ENCODE measurements at regions not wholly inside any gene's neighbourhood (a gene's known extent, or its start where the extent isn't known, plus 50 kb on each side); places are given as distances from the start of the nearest gene placed in this dataset.

DNA sequence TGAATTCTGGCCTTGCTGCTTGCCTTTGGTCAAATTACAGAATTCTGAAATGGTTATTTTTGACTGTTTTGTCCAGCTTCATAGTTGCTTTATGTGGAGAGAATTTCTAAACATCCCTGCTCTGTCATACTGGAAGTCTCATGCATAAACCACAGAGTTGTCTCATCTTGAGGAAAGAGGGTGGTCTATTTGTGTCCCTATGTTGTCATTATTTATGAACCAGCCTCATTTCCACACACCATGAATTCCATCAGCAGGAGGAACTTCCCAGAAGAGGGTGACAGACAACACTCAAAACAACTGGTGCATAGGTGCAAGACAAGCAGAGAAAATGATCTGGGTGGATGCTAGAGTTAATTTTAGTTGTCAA is 525.8 kb upstream of the GOT2 start:
- ChIA-PET CTCF (no interaction called here), POLR2A (no interaction called here)
- ATAC-seq (ENCODE audit: low read depth) = no peak
- Mint-ChIP-seq H3K36me3 (ENCODE audit: low read depth) (no peaks in the 10 kb centered on the region), H3K27ac (no peak overlapping the region), H3K9me3 (no peaks in the 10 kb centered on the region), H3K27me3 (no peaks in the 10 kb centered on the region), H3K4me3 (no peak overlapping the region), H3K4me1 (no peaks in the 10 kb centered on the region)
- TF ChIP-seq, protein P1, sequence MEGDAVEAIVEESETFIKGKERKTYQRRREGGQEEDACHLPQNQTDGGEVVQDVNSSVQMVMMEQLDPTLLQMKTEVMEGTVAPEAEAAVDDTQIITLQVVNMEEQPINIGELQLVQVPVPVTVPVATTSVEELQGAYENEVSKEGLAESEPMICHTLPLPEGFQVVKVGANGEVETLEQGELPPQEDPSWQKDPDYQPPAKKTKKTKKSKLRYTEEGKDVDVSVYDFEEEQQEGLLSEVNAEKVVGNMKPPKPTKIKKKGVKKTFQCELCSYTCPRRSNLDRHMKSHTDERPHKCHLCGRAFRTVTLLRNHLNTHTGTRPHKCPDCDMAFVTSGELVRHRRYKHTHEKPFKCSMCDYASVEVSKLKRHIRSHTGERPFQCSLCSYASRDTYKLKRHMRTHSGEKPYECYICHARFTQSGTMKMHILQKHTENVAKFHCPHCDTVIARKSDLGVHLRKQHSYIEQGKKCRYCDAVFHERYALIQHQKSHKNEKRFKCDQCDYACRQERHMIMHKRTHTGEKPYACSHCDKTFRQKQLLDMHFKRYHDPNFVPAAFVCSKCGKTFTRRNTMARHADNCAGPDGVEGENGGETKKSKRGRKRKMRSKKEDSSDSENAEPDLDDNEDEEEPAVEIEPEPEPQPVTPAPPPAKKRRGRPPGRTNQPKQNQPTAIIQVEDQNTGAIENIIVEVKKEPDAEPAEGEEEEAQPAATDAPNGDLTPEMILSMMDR (IDR thresholded peaks at IDR 0.05) = no peak
- no peak for DNase-seq
- intact Hi-C loops (cut with micrococcal nuclease) = no loop called here

DNA sequence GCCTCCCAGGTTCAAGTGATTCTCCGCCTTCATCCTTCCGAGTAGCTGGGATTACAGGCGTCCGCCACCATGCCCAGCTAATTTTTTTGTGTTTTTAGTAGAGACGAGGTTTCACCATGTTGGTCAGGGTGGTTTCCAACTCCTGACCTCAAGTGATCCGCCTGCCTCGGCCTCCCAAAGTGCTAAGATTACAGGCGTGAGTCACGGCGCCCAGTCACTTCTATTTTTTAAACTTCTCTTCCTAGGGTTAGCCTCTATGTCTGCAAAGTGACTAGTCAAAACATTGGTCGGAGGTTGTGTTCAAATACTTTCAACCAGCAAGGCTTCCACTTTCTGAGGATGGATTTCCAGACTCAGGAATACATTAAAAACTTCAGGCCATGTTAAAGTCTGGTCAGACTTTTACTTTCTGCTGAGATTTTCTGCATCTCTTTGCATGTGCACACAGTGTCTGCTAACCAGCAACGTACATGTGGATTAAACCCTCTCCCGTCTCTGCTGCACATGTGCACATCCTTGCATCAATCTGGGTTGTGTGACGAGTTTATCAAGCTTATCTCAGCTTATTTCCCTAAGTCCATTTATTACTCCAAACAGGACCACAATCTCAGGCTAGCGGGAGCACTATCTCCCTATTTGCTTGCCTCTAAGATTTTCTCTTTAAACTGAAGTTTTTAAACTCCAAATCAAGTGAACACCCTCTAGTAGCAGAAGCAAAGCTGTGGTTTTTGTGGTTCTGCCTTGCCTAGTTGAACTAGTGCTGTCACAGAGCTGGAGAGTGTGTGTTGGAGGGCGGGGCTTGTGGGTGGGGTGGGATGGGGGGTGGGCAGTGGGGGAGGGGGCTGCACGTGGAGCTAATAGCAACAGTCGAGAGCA is 525.2 kb upstream of the GOT2 start:
- TF ChIP-seq, protein P1 (IDR thresholded peaks at IDR 0.05) = no peak
- ChIA-PET POLR2A (no interaction called here), CTCF (no interaction called here)
- intact Hi-C loops (cut with micrococcal nuclease) = no loop called here
- DNase-seq (no peak), ATAC-seq (ENCODE audit: low read depth) (no peak)
- H3K27ac Mint-ChIP-seq = no peak overlapping the region
- H3K4me1 Mint-ChIP-seq = no peaks in the 10 kb centered on the region
- H3K36me3 Mint-ChIP-seq (ENCODE audit: low read depth) = no peaks in the 10 kb centered on the region
- no peaks in the 10 kb centered on the region for H3K27me3 Mint-ChIP-seq
- peaks cover 3% of the 10 kb centered on the region for H3K9me3 Mint-ChIP-seq
- H3K4me3 Mint-ChIP-seq = no peak overlapping the region

DNA sequence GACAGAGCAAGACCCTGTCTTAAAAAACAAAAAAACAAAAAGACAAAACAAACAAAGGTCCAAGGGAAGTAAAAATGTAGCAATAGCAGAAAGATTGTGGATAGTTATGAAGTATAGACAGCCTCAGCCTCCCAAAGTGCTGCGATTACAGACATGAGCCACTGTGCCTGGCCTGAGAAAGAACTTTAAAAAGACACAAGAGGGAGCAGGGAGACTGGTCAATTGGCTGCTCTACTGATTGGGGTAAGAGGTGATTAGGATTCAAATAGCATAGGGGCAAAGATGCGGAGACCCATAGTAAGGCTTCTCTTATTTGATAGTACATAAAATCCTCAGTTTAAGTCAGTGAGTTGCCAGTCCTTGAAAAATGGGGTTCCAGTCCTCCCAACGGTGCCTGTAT is 518.2 kb upstream of the GOT2 start:
- ATAC-seq (ENCODE audit: low read depth) (no peak), DNase-seq (no peak)
- Mint-ChIP-seq H3K4me3 (no peak overlapping the region), H3K36me3 (ENCODE audit: low read depth) (no peaks in the 10 kb centered on the region), H3K27ac (no peak overlapping the region), H3K9me3 (peaks cover 4% of the 10 kb centered on the region), H3K27me3 (no peaks in the 10 kb centered on the region), H3K4me1 (no peaks in the 10 kb centered on the region)
- ChIA-PET CTCF (no interaction called here), POLR2A (no interaction called here)
- TF ChIP-seq, protein P1 (IDR thresholded peaks at IDR 0.05) = no peak
- intact Hi-C loops (cut with micrococcal nuclease) = no loop called here

DNA sequence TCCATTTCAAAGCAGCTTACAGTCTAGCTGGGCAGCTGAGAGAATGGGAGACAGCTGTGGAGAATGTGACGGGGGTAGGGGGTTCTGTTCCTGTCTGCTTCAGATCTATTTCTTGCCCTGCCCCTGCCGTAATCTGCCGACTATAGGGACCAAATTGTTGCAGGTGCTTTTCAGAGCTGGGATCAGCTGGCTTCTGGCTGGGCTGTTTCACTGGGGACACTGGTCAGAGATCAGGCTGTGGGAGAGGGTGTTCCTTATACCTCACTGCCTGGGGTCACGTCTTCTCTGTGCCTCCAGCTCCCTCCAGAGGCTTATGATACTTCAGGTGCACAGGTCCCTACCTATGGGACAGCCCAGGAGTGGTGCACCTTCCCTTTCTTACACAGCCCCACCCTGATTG is 514.9 kb upstream of the GOT2 start:
- DNase-seq (no peak), ATAC-seq (ENCODE audit: low read depth) (no peak)
- Mint-ChIP-seq H3K9me3 (no peaks in the 10 kb centered on the region), H3K4me3 (no peak overlapping the region), H3K27me3 (no peaks in the 10 kb centered on the region), H3K36me3 (ENCODE audit: low read depth) (no peaks in the 10 kb centered on the region), H3K27ac (no peak overlapping the region), H3K4me1 (no peaks in the 10 kb centered on the region)
- ChIA-PET POLR2A (no interaction called here), CTCF (no interaction called here)
- intact Hi-C loops (cut with micrococcal nuclease) = no loop called here
- TF ChIP-seq, protein P1 (IDR thresholded peaks at IDR 0.05) = no peak

DNA sequence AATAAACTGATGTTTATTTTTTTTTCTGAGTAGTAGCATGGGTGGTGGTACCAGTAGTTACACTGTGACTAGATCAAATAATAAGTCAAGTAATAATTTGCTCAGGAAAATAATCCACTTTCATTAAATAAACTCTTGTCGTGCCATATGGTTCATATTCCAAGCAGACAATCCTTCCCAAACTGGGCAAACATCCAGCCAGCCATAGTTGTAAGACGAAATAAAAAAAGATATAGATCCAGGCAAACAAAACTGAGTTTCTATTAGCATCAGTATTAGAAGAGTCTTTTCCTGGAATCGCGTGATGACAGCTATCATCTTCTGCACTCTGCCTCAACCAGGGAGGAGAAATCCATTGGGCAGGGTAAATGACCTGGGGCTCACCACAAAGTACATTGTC is 508.4 kb upstream of the GOT2 start:
- Mint-ChIP-seq H3K27ac (no peak overlapping the region), H3K36me3 (ENCODE audit: low read depth) (no peaks in the 10 kb centered on the region), H3K9me3 (peaks cover 2% of the 10 kb centered on the region), H3K4me3 (no peak overlapping the region), H3K27me3 (no peaks in the 10 kb centered on the region), H3K4me1 (no peaks in the 10 kb centered on the region)
- DNase-seq (no peak), ATAC-seq (ENCODE audit: low read depth) (no peak)
- TF ChIP-seq, protein P1 (IDR thresholded peaks at IDR 0.05) = no peak
- intact Hi-C loops (cut with micrococcal nuclease) = no loop called here
- CTCF ChIA-PET = no interaction called here
- POLR2A ChIA-PET = no interaction called here
